PC-3 (cell line): ENCODE measurements at regions not wholly inside any gene's neighbourhood (a gene's known extent, or its start where the extent isn't known, plus 50 kb on each side); places are given as distances from the start of the nearest gene placed in this dataset.

Experiments used
- ATAC-seq: fragments of 200-7000 bp; cut with Tn5 transposase; 2 replicates; pipeline ENCODE4 v1.9.1; 2020; ENCODE audit warnings: mild to moderate bottlenecking, moderate library complexity
- BruUV-seq: library from RNA; stranded (reverse); fragments of 400-500 nt; replicated peaks from 2 replicates; lab custom pipeline; 2021; lab: Mats Ljungman, UMichigan
- CTCF ChIA-PET: fragments of 300-600 bp; sonication (Branson Sonifier 250); formaldehyde crosslinking; loops from one replicate; lab custom pipeline; 2022; ENCODE audit warnings: antibody characterized with exemption; lab: Charles Lee
- POLR2A ChIA-PET: fragments of 300-600 bp; sonication (Branson Sonifier 250); formaldehyde crosslinking; loops from one replicate; lab custom pipeline; 2022; ENCODE audit warnings: antibody characterized with exemption; ENCODE audit not compliant: unreplicated experiment; lab: Charles Lee
- DNase-seq: peaks from one replicate; pipeline ENCODE4 v3.0.0-alpha.2; 2015
- H2AFZ ChIP-seq: fragments of 300-600 bp; sonication (generic); 2 replicates; pipeline ENCODE4 v1.6.0; 2016; ENCODE audit warnings: antibody characterized with exemption, low read length
- H3F3A ChIP-seq: fragments of 300-600 bp; sonication (generic); one replicate; pipeline ENCODE4 v1.6.0; 2017; ENCODE audit warnings: antibody characterized with exemption, low read length, control low read depth, mild to moderate bottlenecking; ENCODE audit not compliant: unreplicated experiment
- H3K27ac ChIP-seq: fragments of 300-600 bp; sonication (generic); 2 replicates; pipeline ENCODE4 v1.5.1; 2016; ENCODE audit warnings: mild to moderate bottlenecking, low read length
- H3K27me3 ChIP-seq: fragments of 300-600 bp; sonication (generic); 2 replicates; pipeline ENCODE4 v1.6.1; 2016; ENCODE audit warnings: low read length, mixed read lengths
- H3K36me3 ChIP-seq: fragments of 300-600 bp; sonication (generic); 2 replicates; pipeline ENCODE4 v1.6.1; 2016; ENCODE audit warnings: low read depth, mixed run types, low read length, mixed read lengths
- H3K4me1 ChIP-seq: fragments of 300-600 bp; sonication (generic); 2 replicates; pipeline ENCODE4 v1.5.1; 2016; ENCODE audit warnings: low read length; ENCODE audit not compliant: insufficient read depth
- H3K4me2 ChIP-seq: fragments of 300-600 bp; sonication (generic); 2 replicates; pipeline ENCODE4 v1.6.0; 2016; ENCODE audit warnings: low read length
- H3K4me3 ChIP-seq: fragments of 300-600 bp; sonication (generic); 2 replicates; pipeline ENCODE4 v1.5.1; 2016; ENCODE audit warnings: mild to moderate bottlenecking, low read length, mixed read lengths
- H3K79me2 ChIP-seq: fragments of 300-600 bp; sonication (generic); 2 replicates; pipeline ENCODE4 v1.6.1; 2017; ENCODE audit warnings: low read length, mixed read lengths
- H3K9ac ChIP-seq: fragments of 300-600 bp; sonication (generic); 2 replicates; pipeline ENCODE4 v1.6.0; 2016; ENCODE audit warnings: mild to moderate bottlenecking, low read length
- H3K9me2 ChIP-seq: fragments of 300-600 bp; sonication (generic); replicated peaks from 2 replicates; pipeline ENCODE4 v1.6.1; 2016; ENCODE audit warnings: mixed run types, low read length, mixed read lengths
- H3K9me3 ChIP-seq: fragments of 300-600 bp; sonication (generic); 2 replicates; pipeline ENCODE4 v1.6.1; 2016; ENCODE audit warnings: low read length, mixed read lengths
- H4K20me1 ChIP-seq: fragments of 300-600 bp; sonication (generic); 2 replicates; pipeline ENCODE4 v1.6.1; 2016; ENCODE audit warnings: low read length, mixed read lengths
- CTCF ChIP-seq: fragments of 300-600 bp; sonication (generic); conservative IDR thresholded peaks from 2 replicates; pipeline ENCODE4 v1.5.1; 2017; ENCODE audit warnings: antibody characterized with exemption, low read depth, mild to moderate bottlenecking, low read length
- EZH2 ChIP-seq: fragments of 300-600 bp; sonication (generic); IDR thresholded peaks from one replicate; pipeline ENCODE4 v1.6.1; 2017; ENCODE audit warnings: antibody characterized with exemption, mild to moderate bottlenecking, low read length; ENCODE audit not compliant: unreplicated experiment
- EZH2phosphoT487 ChIP-seq: fragments of 300-600 bp; sonication (generic); IDR thresholded peaks from 2 replicates; pipeline ENCODE4 v1.6.1; 2018; ENCODE audit warnings: mild to moderate bottlenecking, antibody characterized with exemption, low read length, borderline replicate concordance
- intact Hi-C: fragments of 100-400 bp; cut with micrococcal nuclease; formaldehyde crosslinking; loops from 2 replicates; pipeline ENCODE4 v1.9.0; 2023

GRCh38 chr12:22881878-22882385 lies 257.0 kb downstream of the ETNK1 start:
- intact Hi-C loops, result no loop called here
- Histone ChIP-seq H3K36me3 (no peaks in the 10 kb centered on the region), H3F3A (no peaks in the 10 kb centered on the region), H3K9ac (no peak overlapping the region), H3K9me2 (no peaks in the 10 kb centered on the region), H4K20me1 (no peaks in the 10 kb centered on the region), H3K79me2 (no peaks in the 10 kb centered on the region), H3K4me1 (no peaks in the 10 kb centered on the region), H3K27me3 (no peaks in the 10 kb centered on the region), H2AFZ (no peak overlapping the region), H3K27ac (no peak overlapping the region), H3K9me3 (no peaks in the 10 kb centered on the region), H3K4me2 (no peak overlapping the region), H3K4me3 (no peak overlapping the region)
- no TSS peak for BruUV-seq
- no peak for DNase-seq
- ChIA-PET POLR2A (no interaction called here), CTCF (no interaction called here)
- no peak for ATAC-seq
- TF ChIP-seq EZH2, result no peak
- no peak for TF ChIP-seq CTCF
- no peak for TF ChIP-seq EZH2phosphoT487

GRCh38 chr12:22882559-22882958 lies 257.6 kb downstream of the ETNK1 start:
- ATAC-seq (no peak), DNase-seq (no peak)
- Histone ChIP-seq H3K79me2 (no peaks in the 10 kb centered on the region), H3K4me2 (no peak overlapping the region), H2AFZ (no peak overlapping the region), H3K9me3 (no peaks in the 10 kb centered on the region), H3K9ac (no peak overlapping the region), H3K4me3 (no peak overlapping the region), H3K4me1 (no peaks in the 10 kb centered on the region), H3K27me3 (no peaks in the 10 kb centered on the region), H3K27ac (no peak overlapping the region), H3F3A (no peaks in the 10 kb centered on the region), H3K36me3 (no peaks in the 10 kb centered on the region), H4K20me1 (no peaks in the 10 kb centered on the region), H3K9me2 (no peaks in the 10 kb centered on the region)
- intact Hi-C loops, result no loop called here
- no TSS peak for BruUV-seq
- TF ChIP-seq CTCF, result no peak
- no peak for TF ChIP-seq EZH2
- no peak for TF ChIP-seq EZH2phosphoT487
- ChIA-PET POLR2A (no interaction called here), CTCF (no interaction called here)

GRCh38 chr12:22893878-22894277 lies 268.9 kb downstream of the ETNK1 start:
- ATAC-seq (no peak), DNase-seq (no peak)
- intact Hi-C loops, result no loop called here
- Histone ChIP-seq H3K27me3 (no peaks in the 10 kb centered on the region), H3K4me1 (no peaks in the 10 kb centered on the region), H3K9ac (no peak overlapping the region), H3K27ac (no peak overlapping the region), H3K79me2 (no peaks in the 10 kb centered on the region), H4K20me1 (no peaks in the 10 kb centered on the region), H3K9me3 (no peaks in the 10 kb centered on the region), H3K36me3 (no peaks in the 10 kb centered on the region), H2AFZ (no peak overlapping the region), H3F3A (no peaks in the 10 kb centered on the region), H3K4me2 (no peak overlapping the region), H3K4me3 (no peak overlapping the region), H3K9me2 (no peaks in the 10 kb centered on the region)
- no TSS peak for BruUV-seq
- CTCF ChIA-PET, result no interaction called here
- TF ChIP-seq EZH2 (no peak), EZH2phosphoT487 (no peak), CTCF (no peak)
- POLR2A ChIA-PET, result no interaction called here
